Adrenal gland (tissue), 5 donors: ENCODE measurements at regions not wholly inside any gene's neighbourhood (a gene's known extent, or its start where the extent isn't known, plus 50 kb on each side); places are given as distances from the start of the nearest gene placed in this dataset.
"Not testable (repeated sequence)": the region's sequence is repeated elsewhere in the genome, so short reads cannot be mapped to it uniquely, and the experiment has no call there.

ENCODE experiments used
- POLR2A ChIP-seq, 2 donors: fragments of 450-650 bp; IDR thresholded peaks; one replicate each; pipeline ENCODE4 v1.6.1; 2017; ENCODE audit warnings: antibody characterized with exemption in 2 of 2, mild to moderate bottlenecking in 2 of 2, moderate library complexity in 1 of 2
- TF ChIP-seq, protein P1 (sequence below), 6 experiments: fragments of 450-650 bp in 4 of 6; fragments of 200-600 bp in 2 of 6; sonication (generic) in 1 of 6; IDR thresholded peaks; 1 replicate in 5 of 6; 2 replicates in 1 of 6; pipeline versions ENCODE4 v1.5.1 to v1.8.0; 2016 to 2021; ENCODE audit warnings: antibody characterized with exemption in 6 of 6, mild to moderate bottlenecking in 2 of 6, moderate library complexity in 1 of 6
- donor health status: DM: no; HTN: no; CAD: no.

DNA sequence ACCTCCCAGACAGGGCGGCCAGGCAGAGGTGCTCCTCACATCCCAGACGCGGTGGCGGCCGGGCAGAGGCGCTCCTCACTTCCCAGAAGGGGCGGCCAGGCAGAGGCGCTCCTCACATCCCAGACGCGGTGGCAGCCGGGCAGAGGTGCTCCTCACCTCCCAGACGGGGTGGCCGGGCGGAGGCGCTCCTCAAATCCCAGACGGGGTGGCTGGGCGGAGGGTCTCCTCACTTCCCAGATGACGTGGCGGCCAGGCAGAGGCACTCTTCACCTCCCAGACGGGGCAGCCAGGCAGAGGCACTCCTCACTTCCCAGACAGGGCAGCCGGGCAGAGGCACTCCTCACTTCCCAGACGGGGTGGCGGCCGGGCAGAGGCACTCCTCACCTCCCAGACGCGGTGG is 247.7 kb upstream of the USP9Y start:
- TF ChIP-seq, protein P1, sequence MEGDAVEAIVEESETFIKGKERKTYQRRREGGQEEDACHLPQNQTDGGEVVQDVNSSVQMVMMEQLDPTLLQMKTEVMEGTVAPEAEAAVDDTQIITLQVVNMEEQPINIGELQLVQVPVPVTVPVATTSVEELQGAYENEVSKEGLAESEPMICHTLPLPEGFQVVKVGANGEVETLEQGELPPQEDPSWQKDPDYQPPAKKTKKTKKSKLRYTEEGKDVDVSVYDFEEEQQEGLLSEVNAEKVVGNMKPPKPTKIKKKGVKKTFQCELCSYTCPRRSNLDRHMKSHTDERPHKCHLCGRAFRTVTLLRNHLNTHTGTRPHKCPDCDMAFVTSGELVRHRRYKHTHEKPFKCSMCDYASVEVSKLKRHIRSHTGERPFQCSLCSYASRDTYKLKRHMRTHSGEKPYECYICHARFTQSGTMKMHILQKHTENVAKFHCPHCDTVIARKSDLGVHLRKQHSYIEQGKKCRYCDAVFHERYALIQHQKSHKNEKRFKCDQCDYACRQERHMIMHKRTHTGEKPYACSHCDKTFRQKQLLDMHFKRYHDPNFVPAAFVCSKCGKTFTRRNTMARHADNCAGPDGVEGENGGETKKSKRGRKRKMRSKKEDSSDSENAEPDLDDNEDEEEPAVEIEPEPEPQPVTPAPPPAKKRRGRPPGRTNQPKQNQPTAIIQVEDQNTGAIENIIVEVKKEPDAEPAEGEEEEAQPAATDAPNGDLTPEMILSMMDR (IDR thresholded peaks at IDR 0.05): not testable (repeated sequence)
- TF ChIP-seq POLR2A (IDR thresholded peaks at IDR 0.05): not testable (repeated sequence)
